ENCODE measurements at regions not wholly inside any gene's neighbourhood (a gene's known extent, or its start where the extent isn't known, plus 50 kb on each side); places are given as distances from the start of the nearest gene placed in this dataset.

DNA sequence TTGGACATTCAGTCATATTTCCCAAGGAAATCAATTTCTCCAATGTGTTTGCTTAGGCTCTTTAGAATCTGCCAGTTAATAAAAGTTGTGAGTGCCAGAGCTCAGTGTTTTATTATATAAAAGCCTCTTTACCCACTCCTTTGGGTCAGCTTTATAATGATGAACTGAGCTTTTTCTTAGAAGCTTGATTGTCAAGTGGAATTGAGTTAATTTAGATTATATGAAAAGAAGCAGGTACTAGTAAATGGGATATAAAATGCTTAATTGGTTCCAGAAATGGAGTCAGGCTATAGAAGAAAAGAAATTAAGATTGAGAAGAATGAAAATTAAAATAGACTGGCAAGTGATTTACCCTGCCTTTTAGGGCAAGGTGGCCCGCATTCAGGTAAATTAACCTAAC lies 363.2 kb downstream of the SLITRK6 start:
- intact Hi-C loops (cut with DNase I) = no loop called here

GRCh38 chr13:85434927-85435326 lies 364.3 kb downstream of the SLITRK6 start:
- no peak for DNase-seq
- Histone ChIP-seq H3K36me3 (no peaks in the 10 kb centered on the region), H3K9ac (ENCODE audit: low read depth in 2 of 2, low read length in 2 of 2) (no peak overlapping the region), H3K27me3 (no peaks in the 10 kb centered on the region), H3K9me3 (no peaks in the 10 kb centered on the region), H3K4me1 (no peaks in the 10 kb centered on the region), H3K27ac (no peak overlapping the region), H3K4me3 (no peak overlapping the region)
- intact Hi-C loops (cut with DNase I) = no loop called here
- TF ChIP-seq, protein P1, sequence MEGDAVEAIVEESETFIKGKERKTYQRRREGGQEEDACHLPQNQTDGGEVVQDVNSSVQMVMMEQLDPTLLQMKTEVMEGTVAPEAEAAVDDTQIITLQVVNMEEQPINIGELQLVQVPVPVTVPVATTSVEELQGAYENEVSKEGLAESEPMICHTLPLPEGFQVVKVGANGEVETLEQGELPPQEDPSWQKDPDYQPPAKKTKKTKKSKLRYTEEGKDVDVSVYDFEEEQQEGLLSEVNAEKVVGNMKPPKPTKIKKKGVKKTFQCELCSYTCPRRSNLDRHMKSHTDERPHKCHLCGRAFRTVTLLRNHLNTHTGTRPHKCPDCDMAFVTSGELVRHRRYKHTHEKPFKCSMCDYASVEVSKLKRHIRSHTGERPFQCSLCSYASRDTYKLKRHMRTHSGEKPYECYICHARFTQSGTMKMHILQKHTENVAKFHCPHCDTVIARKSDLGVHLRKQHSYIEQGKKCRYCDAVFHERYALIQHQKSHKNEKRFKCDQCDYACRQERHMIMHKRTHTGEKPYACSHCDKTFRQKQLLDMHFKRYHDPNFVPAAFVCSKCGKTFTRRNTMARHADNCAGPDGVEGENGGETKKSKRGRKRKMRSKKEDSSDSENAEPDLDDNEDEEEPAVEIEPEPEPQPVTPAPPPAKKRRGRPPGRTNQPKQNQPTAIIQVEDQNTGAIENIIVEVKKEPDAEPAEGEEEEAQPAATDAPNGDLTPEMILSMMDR (IDR thresholded peaks at IDR 0.05) = no peak

More for the DNA sequence above, 363.2 kb downstream of the SLITRK6 start:
- Histone ChIP-seq H3K27ac (no peak overlapping the region), H3K9me3 (no peaks in the 10 kb centered on the region), H3K36me3 (no peaks in the 10 kb centered on the region), H3K4me3 (no peak overlapping the region), H3K9ac (ENCODE audit: low read depth in 2 of 2, low read length in 2 of 2) (no peak overlapping the region), H3K4me1 (no peaks in the 10 kb centered on the region), H3K27me3 (no peaks in the 10 kb centered on the region)
- TF ChIP-seq, protein P1 (IDR thresholded peaks at IDR 0.05) = no peak
- DNase-seq = no peak

DNA sequence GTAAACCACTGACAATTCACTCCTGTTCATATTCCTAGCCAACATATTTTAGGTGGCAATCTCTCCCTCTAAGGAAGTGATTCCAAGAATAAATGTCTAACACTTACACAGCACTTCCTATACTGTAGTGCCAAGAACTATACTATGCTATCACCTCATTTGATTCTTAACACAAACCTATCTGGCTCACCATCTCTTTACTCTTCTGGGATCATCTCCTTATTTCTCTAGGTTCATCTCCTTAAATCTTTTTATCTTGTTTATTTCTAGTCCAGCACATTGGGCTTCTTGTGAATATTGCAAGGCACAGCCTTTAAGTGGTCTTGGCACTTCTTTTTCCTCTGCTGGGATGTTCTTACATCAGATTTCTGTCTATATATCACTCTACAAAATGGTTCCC lies 366.3 kb downstream of the SLITRK6 start:
- no peaks in the 10 kb centered on the region for H3K9me3 ChIP-seq
- no peak overlapping the region for H3K4me3 ChIP-seq
- H3K4me1 ChIP-seq = no peaks in the 10 kb centered on the region
- H3K9ac ChIP-seq (ENCODE audit: low read depth in 2 of 2, low read length in 2 of 2) = no peak overlapping the region
- intact Hi-C loops (cut with DNase I) = no loop called here
- TF ChIP-seq, protein P1 (IDR thresholded peaks at IDR 0.05) = no peak
- no peaks in the 10 kb centered on the region for H3K27me3 ChIP-seq
- no peaks in the 10 kb centered on the region for H3K36me3 ChIP-seq
- no peak for DNase-seq
- no peak overlapping the region for H3K27ac ChIP-seq

GRCh38 chr13:85431720-85432119 lies 367.5 kb downstream of the SLITRK6 start:
- Histone ChIP-seq H3K9ac (ENCODE audit: low read depth in 2 of 2, low read length in 2 of 2) (no peak overlapping the region), H3K27ac (no peak overlapping the region), H3K9me3 (no peaks in the 10 kb centered on the region), H3K4me3 (no peak overlapping the region), H3K4me1 (no peaks in the 10 kb centered on the region), H3K27me3 (no peaks in the 10 kb centered on the region), H3K36me3 (no peaks in the 10 kb centered on the region)
- DNase-seq = no peak
- intact Hi-C loops (cut with DNase I) = no loop called here
- TF ChIP-seq, protein P1 (IDR thresholded peaks at IDR 0.05) = no peak

GRCh38 chr13:85430216-85430794 lies 368.9 kb downstream of the SLITRK6 start:
- DNase-seq = no peak
- H3K9ac ChIP-seq (ENCODE audit: low read depth in 2 of 2, low read length in 2 of 2) = no peak overlapping the region
- no peaks in the 10 kb centered on the region for H3K4me1 ChIP-seq
- no peak overlapping the region for H3K4me3 ChIP-seq
- H3K36me3 ChIP-seq = no peaks in the 10 kb centered on the region
- H3K27ac ChIP-seq = no peak overlapping the region
- H3K27me3 ChIP-seq = no peaks in the 10 kb centered on the region
- no peaks in the 10 kb centered on the region for H3K9me3 ChIP-seq
- TF ChIP-seq, protein P1 (IDR thresholded peaks at IDR 0.05) = no peak
- intact Hi-C loops (cut with DNase I) = no loop called here
